ENCODE measurements at regions not wholly inside any gene's neighbourhood (a gene's known extent, or its start where the extent isn't known, plus 50 kb on each side); places are given as distances from the start of the nearest gene placed in this dataset.

DNA sequence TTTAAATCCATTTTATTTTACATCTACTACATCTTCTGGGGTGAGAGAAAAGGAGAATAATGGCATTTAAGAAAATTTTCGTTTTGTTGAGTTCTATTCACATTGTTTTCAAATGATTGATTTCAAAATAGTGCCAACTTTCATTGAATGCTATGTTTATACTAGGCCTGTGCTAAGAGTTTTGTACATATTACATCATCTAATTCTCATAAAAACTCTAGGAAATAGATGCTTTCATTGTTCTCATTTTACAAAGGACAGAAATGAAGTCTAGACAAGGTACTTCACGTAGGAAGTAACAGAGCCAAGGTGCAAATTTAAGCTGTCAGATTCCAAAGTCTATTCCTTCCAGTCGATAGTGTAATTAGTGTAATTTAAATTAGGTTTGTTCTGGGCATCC is 402.8 kb upstream of the UBE2E3 start:
- TF ChIP-seq, protein P1, sequence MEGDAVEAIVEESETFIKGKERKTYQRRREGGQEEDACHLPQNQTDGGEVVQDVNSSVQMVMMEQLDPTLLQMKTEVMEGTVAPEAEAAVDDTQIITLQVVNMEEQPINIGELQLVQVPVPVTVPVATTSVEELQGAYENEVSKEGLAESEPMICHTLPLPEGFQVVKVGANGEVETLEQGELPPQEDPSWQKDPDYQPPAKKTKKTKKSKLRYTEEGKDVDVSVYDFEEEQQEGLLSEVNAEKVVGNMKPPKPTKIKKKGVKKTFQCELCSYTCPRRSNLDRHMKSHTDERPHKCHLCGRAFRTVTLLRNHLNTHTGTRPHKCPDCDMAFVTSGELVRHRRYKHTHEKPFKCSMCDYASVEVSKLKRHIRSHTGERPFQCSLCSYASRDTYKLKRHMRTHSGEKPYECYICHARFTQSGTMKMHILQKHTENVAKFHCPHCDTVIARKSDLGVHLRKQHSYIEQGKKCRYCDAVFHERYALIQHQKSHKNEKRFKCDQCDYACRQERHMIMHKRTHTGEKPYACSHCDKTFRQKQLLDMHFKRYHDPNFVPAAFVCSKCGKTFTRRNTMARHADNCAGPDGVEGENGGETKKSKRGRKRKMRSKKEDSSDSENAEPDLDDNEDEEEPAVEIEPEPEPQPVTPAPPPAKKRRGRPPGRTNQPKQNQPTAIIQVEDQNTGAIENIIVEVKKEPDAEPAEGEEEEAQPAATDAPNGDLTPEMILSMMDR (conservative IDR thresholded peaks at IDR 0.05; ENCODE audit: low read depth, low read length) = no peak
- TF ChIP-seq POLR2A (IDR thresholded peaks at IDR 0.05; ENCODE audit: low read depth, low read length) = no peak
- no peak for TF ChIP-seq RAD21 (IDR thresholded peaks at IDR 0.05; ENCODE audit: low read length)
- no peak for TF ChIP-seq FOS (IDR thresholded peaks at IDR 0.05; ENCODE audit: low read depth, low read length)
- no peak for TF ChIP-seq NFE2L2 (IDR thresholded peaks at IDR 0.05; ENCODE audit: low read depth, low read length)
- TF ChIP-seq CHD1 (IDR thresholded peaks at IDR 0.05; ENCODE audit: low read depth, low read length) = no peak
- TF ChIP-seq MXI1 (IDR thresholded peaks at IDR 0.05; ENCODE audit: borderline replicate concordance, low read depth, low read length) = no peak
- TF ChIP-seq, protein P2, sequence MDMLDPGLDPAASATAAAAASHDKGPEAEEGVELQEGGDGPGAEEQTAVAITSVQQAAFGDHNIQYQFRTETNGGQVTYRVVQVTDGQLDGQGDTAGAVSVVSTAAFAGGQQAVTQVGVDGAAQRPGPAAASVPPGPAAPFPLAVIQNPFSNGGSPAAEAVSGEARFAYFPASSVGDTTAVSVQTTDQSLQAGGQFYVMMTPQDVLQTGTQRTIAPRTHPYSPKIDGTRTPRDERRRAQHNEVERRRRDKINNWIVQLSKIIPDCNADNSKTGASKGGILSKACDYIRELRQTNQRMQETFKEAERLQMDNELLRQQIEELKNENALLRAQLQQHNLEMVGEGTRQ (IDR thresholded peaks at IDR 0.05; ENCODE audit: low read depth, low read length) = no peak
- no peak for TF ChIP-seq MAZ (IDR thresholded peaks at IDR 0.05; ENCODE audit: borderline replicate concordance, low read depth, low read length)
- TF ChIP-seq RFX5 (IDR thresholded peaks at IDR 0.05; ENCODE audit: low read depth, low read length) = no peak
- TF ChIP-seq MAFK (IDR thresholded peaks at IDR 0.05; ENCODE audit: low read depth, low read length) = no peak
- no peak for TF ChIP-seq SMC3 (IDR thresholded peaks at IDR 0.05; ENCODE audit: low read depth, low read length)
- TF ChIP-seq RCOR1 (IDR thresholded peaks at IDR 0.05; ENCODE audit: insufficient replicate concordance, low read length) = no peak
